Ammon's horn (tissue), 1 donor: ENCODE measurements at regions not wholly inside any gene's neighbourhood (a gene's known extent, or its start where the extent isn't known, plus 50 kb on each side); places are given as distances from the start of the nearest gene placed in this dataset.
A peak's percentile ranks its signal among the peaks of the same experiment; 100 is the strongest.
"Not testable (repeated sequence)": the region's sequence is repeated elsewhere in the genome, so short reads cannot be mapped to it uniquely, and the experiment has no call there.

ENCODE experiments used
- DNase-seq: peaks from one replicate; pipeline ENCODE4 v3.0.0-alpha.2; 2016; ENCODE audit warnings: low spot score

DNA sequence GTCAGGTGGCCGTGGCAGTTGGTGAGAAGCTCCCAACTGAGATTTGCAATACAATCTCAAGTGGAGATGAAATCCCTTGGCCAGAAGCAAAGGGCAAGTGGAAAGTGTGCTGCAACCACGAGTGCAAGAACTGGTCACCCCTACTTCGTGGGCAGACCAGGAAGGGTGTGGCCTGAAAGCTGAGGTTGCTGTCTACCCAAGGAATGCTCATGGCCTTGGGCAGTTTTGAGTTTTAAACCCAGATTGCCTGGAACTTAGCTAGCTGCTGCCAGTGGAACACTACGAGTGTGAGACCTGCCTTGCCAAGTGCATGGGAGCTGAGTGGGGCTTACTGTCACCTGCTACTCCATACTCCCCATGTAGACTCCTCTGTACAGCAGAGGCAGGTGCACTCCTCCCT is 113.3 kb upstream of the FAT3 start:
- DNase-seq: no peak

DNA sequence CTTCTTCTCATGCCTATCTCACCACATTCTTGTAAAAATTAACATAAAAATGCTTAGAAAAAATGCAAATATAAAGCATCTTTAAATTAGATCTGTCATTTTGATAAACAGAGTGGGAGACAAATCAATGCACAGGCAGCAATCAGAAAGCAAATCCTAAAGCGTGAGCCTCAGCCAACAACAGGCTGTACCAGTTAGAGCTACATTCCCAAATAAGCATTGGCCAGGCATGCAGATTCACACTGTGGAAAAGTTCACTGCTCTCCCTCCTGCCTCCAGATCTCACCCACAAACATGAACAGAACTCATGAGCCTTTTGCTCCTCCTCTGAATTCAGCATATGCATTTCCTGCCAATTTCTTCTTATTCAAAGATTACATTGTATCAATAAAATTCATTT is 115.2 kb upstream of the FAT3 start:
- DNase-seq: no peak

DNA sequence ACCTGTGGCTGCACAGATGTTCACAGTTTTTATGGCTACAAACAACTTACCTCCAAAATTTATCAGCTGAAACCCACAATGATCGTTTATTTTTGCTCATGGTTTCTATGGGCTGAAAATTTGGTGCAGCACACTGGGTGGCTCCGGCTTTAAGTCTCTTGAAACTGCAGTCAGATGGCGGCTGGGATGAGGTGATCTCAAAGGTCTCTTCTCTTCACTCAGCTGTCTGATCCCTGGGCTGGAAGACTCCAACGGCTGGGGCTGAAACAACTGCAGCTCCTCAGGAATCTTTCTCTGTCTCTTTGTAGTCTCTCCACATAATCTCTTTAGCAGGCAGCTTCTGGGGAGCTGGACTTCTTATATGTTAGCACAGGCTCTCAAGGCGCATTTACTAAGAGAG is 117.3 kb upstream of the FAT3 start:
- DNase-seq: no peak

DNA sequence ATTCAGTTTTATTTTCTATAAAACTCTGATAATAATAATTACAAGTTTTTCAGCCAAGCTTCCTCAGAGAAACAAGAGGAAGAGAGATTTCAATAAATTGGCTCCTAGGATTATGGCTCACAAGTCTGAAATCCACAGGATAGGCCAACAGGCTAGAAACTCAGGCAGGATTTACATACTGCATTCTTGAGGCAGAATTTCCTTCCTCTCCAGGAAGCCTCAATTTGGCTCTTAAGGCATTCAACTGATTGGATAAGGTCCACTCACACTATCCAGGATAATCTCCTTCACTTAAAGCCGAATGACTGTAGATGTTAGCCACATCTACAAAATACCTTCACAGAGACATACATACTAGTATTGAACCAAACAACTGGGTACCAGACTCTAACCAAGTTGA is 120.3 kb upstream of the FAT3 start:
- DNase-seq: no peak

DNA sequence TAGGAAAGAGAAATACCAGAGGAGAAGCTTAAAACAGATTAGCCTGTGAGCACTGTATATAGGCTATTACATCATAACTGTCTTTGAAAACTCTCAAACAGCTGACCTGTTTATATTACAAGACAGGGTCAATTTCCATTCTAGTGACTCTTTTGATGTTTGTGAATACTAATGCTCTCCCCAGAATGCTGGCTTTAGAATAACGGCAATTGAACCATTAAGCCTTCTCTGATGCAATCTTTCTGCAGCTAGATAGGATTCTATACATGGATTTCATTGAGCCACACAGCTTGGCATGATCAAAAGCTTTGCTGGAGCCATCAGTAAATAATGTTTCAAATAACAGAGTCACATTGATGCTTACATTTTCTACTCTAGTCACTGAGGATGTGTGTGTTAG is 122.7 kb upstream of the FAT3 start:
- no peak for DNase-seq

DNA sequence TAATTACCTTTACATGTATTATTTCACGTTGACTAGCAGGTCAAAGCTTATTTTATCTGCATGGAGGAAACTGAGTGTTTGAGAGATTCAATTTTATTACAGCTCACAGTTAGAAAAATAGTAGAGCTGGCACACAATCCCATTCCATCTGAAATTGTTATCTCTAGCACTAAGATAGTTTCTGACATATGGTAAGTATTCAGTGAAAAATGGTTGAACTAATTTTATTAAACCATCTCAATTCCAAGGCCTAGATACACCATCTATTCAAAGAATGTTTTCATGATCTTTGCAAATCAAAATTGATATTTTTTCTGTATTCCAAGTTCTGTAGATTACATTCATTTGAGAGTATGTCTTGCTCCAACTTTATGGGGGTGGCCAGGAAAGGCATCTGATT is 125.4 kb upstream of the FAT3 start:
- DNase-seq: peak; percentile 6

DNA sequence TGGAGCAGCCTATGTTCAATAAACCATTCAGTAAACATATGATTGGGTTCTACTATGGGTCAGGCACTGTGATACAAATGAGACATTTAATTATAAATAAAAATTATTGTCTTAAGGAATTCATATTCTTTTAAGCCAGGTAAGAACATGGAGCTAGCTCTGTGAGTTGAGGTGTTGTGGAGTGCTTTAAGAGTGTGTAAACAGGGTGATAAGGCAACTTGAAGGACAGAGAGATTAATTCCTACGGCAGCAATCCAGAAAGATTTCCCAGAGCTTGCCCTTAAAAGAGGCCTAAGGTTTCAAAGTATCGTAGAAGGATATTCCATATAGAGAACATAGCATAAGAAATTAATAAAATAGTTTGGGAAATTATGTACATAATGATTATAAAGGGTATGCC is 126.4 kb upstream of the FAT3 start:
- DNase-seq: no peak

DNA sequence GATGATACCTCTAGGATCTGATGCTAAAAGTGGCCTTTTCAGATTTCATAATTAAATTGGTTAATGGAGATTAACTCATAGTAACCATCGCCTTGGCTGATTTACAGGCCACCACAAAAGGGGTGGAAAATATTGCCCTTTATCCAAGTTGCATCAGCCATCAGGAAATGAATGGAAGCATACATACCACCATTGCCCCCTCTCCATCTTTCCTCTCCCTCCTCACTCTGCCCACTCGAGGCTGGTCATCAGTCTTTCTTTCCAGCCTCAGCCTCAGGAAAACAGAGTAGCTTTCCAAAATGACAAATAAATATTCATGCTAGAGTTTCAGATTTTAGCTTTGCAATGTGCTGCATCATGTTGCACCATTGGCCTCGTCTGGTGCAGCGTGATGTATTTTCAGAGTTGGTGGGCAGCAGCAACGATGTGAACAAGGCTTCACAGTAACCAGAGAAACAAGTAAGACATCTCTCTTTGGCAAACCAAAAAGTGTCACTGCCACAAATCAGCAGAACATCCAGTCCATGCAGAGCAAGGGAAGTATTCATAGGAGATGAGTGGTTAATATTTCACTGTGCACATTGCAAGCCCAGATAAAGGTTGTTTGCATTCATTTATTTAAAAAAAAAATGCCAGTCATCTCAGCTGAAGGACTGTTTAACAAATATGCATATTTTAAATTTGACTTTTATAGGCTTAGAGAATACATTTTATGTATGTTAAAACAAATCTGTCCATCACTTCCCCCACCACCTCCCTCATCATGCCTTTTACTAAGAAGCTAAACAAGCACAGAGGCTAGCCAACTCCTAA is 136.7 kb upstream of the FAT3 start:
- peak; percentile 45 for DNase-seq

DNA sequence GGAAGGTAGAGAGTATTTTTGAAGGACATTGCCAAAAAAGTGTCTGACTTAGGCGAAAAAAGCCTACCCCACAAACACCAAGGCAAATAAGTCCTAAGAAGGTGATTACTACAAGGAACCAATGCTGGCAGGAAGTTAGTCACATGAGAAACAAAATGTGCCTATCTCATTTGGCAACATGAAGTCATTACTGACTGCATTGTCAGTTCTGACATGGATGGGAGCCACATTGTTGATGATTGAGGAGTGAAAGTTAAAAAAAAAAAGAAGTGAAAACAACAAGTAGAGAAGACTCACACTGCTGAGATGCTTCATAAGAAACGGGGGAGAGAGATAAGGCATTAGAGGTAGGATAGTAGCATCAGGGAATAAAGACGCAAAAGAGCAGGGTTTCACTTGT is 141.5 kb upstream of the FAT3 start:
- DNase-seq: no peak

DNA sequence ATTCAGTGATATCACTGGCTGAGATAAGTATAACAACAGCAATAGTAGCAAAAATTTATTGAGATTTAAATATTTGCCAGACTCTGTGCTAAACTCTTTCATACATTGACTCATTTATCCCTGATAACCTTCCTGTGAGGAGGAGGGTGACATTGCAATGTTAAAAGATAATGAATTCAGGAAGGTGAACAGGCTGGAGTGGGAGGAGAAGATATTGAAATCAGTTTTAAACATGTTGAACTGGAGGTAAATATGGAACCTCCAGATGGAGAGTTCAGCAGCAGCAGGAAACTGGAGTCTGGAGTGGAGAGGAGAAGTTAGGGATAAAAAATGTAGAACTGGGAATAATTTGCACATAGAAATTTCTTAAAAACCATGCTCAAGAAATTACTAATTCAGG is 142.0 kb upstream of the FAT3 start:
- DNase-seq: peak; percentile 7

DNA sequence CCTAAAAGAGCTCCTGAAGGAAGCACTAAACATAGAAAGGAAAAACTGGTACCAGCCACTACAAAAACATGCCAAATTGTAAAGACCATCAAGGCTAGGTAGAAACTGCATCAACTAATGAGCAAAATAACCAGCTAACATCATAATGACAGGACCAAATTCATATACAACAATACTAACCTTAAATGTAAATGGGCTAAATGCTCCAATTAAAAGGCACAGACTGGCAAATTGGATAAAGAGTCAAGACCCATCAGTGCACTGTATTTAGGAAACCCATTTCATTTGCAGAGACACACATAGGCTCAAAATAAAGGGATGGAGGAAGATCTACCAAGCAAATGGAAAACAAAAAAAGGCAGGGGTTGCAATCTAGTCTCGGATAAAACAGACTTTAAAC is 150.1 kb upstream of the FAT3 start:
- DNase-seq: not testable (repeated sequence)

DNA sequence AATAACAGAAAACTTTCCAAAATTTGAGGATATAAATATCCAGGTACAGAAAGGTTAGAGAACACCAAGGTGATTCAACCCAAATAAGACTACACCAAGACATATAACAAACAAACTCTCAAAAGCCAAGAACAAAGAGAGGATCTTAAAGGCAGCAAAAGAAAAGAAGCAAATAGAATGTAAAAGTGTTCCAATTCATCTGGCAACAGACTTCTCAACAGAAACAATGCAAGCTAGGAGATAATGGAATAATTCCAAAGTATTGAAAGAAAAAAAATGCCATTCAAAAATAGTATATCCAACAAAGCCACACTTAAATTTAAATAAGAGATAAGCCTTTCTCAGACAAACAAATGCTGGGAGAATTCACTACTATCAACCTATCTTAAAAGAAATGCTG is 153.0 kb upstream of the FAT3 start:
- no peak for DNase-seq

DNA sequence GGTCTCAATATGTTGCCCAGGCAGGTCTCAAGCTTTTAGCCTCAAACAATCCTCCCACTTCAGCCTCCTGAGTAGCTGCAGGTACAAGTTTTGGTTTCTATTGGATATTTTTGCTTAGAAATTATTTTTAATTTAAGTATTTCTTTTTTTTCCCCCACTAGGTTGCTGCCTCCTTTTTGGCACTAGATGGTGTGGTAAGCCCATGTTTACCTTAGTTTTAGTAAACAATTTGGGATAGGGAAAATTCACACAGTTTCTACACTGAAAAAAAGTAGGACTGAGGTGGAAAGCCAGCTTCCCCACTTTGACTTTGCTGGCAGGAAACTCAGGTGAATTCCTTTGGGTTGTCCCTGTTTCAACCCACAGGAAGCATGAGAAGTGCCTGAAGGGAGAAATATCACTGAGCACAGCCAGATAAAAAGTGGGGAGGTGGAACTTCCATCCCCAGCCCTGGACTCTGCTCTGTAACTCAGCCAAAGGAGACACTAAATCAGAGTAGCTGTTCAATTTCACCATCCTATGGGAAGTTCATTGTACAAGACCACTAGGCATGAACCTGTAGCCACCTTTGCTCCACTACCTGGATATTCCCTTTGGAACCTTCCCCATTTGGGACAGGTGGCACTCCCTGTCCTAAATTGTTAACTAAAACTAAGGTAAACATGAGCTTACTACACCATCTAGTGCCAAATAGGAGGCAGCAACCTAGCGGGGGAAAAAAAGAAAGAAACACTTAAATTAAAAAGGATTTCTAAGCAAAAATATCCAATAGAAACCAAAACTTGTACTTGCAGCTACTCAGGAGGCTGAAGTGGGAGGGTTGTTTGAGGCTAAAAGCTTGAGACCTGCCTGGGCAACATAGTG is 154.4 kb upstream of the FAT3 start:
- DNase-seq: no peak

DNA sequence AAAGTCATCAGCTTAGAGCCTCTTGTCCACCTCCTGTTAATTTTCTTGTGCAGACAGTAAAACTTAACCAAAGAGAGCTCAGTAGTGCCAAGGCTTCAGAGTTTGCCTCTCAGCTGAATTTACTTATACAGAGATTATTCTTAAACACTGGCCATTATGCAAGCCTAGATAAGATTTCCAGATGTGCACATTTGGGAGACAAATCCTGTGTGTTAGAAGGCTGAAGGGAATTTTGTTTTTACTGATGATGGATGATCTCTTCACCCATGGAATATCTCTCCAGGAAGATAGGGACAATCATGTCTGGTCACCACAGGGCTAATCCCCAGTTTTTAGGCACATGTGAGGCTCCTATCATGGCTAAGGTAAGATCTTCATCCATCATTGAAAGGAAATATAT is 157.6 kb upstream of the FAT3 start:
- DNase-seq: no peak

DNA sequence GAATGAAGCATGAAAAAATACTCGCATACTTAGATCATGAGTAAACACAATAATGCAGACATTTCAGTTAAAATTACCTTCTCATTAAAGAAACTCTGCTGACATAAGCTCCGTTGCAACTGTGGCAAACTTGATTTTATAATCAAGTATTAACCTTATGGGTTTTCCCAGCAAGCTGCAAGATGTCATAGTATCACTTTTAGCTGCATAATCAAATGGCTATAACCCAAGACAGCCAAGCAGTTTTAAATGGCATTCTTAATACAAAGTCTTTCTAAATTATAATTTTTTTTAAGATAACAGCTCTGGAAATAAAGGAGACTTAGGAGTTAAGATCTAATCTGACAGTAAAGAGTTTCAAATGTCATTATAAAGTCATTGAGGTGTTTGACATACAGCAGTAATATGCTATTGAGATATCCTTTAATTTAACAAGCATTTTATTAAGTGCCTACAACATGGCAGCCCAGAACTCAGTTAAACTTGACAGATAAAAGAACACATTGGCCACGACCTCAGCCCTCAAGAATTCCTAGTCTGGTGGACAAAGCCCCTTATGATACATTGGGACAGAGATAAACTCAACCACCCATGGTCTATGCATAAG is 163.1 kb upstream of the FAT3 start:
- no peak for DNase-seq

DNA sequence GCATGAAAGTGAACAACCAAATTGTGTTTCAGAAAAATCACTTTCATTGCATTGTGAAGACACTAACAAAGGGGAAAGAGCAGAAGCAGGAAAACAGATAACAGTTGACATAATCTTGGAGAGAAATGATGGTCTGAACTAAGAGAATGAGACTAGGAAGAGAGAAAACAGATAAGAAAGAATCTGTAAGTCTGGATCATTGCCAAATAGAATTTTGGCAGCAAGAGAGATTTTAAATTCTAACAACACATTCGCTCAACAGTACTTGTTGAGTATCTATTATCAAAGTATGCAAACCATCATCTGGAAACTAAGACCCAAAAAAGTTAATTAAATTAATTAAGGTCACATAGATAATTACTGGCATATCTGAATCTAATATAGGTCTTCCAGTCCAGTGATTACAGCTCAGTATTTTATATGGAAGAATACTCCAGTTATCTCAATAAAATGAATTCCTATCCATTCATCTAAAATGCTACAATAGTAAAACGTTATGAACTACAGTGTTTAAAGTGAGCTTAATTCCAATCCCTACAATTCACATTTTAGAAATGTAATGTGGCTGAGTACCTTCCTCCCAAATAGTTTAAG is 166.7 kb upstream of the FAT3 start:
- DNase-seq: no peak

DNA sequence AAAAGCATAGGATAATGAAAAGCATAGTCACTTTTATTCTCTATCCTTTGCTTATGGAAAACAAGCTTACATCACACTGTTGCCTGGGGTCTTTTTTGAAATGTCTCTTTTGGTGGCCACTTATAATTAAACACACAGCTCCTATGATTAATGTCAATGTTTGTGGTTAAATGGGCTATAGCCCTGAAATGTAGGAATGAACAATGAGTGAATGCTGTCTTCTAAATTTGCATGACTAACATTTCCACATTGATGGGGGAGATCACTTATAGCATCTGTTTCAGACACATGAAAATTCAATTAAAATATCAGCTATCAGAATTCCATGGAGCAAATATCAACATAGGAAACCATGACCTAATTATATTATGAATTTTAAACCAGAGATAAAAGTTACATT is 171.4 kb upstream of the FAT3 start:
- DNase-seq: no peak

DNA sequence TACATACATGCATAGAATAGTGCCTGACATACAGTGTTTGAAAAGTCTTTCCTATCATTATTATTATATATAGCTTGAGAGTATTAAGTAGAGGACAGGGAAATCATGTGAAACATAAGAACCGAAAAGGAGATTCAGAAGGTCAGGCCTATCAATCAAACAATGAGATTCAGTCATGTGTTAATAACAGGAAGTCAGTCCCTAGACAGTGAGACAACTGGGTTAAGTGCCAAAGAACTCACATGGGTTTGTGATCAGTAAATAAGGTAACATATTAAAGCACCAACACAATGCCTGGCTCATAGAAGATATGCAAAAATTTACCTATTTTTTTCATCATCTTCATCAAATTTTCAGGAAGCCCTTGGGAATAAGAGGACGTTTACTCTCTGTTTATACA is 174.3 kb upstream of the FAT3 start:
- no peak for DNase-seq

DNA sequence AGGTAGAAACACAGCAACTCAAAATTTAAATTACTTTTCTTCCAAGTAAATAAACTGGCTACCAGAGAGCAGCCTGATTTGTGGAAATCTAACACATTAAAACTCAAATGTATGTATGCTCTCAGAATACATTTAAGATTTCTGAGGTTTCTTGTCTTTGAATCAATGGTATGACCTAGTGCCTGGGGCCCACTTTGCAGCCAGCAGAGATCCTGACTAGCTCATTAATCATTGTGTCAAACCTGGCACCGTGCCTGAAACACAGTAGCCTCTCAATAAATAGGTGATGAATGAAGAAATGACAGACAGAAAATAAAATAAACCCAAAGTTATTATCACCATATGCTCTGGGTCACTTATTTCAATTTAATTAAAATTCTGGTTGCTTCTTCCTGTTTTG is 176.2 kb upstream of the FAT3 start:
- DNase-seq: no peak

DNA sequence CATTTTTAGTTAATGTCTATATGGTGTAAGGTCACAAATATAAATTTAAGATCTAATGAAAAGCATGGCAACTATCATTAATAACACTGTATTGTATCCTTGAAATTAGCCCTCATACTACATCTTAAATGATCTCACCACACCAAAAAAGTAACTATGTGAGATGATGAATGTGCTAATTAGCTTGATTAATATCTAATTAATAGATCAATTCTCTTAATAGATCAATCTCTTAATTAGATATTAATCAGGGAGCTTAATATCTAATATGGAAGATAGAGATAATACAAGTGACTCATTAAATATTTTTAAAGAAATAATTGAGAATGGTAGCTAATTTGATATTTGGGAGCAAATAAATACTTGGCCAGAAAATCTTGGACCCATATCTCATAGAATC is 178.5 kb upstream of the FAT3 start:
- no peak for DNase-seq

DNA sequence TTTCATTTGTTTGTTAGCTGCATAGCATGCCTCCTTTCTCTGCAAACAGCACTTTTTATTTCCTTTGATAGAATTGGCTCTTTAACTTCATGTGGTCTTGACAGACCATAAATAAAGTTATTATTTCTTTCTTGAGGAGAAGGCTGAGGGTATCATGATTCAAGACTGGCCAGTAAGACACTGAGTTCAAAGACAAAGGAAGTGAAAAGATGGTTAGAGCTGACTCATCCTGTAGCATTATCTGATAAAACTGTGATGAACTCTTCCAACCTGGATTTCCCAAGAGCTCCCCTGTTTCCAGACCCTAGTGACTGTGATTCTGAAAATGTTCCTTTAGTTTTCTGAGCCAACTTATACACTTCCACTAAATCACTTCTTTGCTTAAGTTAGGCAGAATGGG is 179.3 kb upstream of the FAT3 start:
- DNase-seq: no peak

DNA sequence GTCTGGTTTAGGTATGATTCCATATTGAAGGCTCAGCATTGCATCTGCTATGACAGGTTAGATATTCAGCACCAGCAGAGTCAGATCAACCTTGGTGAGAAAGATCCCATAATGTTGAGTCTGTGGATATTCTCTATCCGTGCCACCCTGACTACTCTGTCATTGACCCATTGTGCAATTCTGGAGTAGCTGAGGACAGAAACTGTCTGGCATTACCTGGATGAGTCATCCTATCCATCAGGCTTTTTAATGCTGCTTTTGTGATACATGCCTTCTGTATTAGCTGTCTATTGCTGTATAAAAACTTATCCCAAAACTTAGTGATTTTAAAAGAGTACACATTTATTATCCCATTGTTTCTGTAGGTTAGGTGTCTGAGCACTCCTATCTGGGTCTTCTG is 189.1 kb upstream of the FAT3 start:
- DNase-seq: no peak

DNA sequence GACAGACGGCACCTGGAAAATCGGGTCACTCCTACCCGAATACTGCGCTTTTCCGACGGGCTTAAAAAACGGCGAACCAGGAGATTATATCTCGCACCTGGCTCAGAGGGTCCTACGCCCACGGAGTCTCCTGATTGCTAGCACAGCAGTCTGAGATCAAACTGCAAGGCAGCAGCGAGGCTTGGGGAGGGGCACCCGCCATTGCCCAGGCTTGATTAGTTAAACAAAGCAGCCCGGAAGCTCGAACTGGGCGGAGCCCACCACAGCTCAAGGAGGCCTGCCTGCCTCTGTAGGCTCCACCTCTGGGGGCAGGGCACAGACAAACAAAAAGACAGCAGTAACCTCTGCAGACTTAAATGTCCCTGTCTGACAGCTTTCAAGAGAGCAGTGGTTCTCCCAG is 197.5 kb upstream of the FAT3 start:
- not testable (repeated sequence) for DNase-seq
